ENCODE measurements at regions not wholly inside any gene's neighbourhood (a gene's known extent, or its start where the extent isn't known, plus 50 kb on each side); places are given as distances from the start of the nearest gene placed in this dataset.
"Not testable (repeated sequence)": the region's sequence is repeated elsewhere in the genome, so short reads cannot be mapped to it uniquely, and the experiment has no call there.

DNA sequence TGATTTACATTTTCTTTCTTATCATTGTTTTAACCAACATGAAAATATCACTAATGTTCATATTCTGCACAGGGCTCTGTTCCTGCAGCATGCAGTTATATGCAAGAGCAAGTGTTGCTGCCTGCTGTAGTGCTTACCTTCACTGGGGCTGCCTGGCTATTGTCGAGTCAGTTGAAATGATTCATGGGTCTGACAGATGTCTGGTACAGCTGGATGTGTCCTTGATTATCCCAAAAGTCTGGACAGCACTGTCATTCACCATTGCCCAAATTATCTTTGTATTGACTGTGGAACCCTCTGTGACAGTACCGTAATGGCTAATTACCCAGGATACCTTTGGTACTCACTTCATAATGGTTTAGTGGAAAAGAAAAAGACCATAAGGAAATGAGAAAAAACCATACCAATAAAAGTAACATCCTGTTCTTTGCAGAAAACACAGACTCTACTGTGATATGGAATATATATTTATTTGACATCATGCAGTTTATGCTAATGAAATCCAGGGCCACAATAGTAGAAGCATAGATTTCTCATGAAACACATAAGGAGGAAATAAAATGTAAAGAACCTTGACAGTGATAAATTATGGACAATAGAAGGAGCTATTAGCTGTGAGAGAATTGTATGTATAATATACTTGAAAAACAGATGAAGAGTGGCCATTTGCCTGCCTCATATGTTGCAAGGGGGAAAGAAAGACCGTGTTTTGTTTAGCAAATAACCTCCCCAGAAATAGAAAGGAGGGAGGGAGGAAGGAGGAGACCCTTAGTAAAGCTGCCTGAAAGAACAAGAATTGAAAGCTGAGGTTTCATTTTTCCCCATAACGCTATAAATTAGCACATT, 249.8 kb upstream of the ATP5MC3 start:
- TF ChIP-seq, protein P1, sequence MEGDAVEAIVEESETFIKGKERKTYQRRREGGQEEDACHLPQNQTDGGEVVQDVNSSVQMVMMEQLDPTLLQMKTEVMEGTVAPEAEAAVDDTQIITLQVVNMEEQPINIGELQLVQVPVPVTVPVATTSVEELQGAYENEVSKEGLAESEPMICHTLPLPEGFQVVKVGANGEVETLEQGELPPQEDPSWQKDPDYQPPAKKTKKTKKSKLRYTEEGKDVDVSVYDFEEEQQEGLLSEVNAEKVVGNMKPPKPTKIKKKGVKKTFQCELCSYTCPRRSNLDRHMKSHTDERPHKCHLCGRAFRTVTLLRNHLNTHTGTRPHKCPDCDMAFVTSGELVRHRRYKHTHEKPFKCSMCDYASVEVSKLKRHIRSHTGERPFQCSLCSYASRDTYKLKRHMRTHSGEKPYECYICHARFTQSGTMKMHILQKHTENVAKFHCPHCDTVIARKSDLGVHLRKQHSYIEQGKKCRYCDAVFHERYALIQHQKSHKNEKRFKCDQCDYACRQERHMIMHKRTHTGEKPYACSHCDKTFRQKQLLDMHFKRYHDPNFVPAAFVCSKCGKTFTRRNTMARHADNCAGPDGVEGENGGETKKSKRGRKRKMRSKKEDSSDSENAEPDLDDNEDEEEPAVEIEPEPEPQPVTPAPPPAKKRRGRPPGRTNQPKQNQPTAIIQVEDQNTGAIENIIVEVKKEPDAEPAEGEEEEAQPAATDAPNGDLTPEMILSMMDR (IDR thresholded peaks at IDR 0.05; ENCODE audit: extremely low read depth, missing control alignments): no peak
- no peak for DNase-seq (ENCODE audit: low spot score)

- DNase-seq (ENCODE audit: low spot score): no peak
- TF ChIP-seq, protein P1 (IDR thresholded peaks at IDR 0.05; ENCODE audit: extremely low read depth, missing control alignments): no peak
Measured at GRCh38 chr2:175430236-175430635, 248.7 kb upstream of the ATP5MC3 start.

GRCh38 chr2:175418224-175418835, 236.8 kb upstream of the ATP5MC3 start:
- TF ChIP-seq, protein P1 (IDR thresholded peaks at IDR 0.05; ENCODE audit: extremely low read depth, missing control alignments): no peak
- no peak for DNase-seq (ENCODE audit: low spot score)

DNA sequence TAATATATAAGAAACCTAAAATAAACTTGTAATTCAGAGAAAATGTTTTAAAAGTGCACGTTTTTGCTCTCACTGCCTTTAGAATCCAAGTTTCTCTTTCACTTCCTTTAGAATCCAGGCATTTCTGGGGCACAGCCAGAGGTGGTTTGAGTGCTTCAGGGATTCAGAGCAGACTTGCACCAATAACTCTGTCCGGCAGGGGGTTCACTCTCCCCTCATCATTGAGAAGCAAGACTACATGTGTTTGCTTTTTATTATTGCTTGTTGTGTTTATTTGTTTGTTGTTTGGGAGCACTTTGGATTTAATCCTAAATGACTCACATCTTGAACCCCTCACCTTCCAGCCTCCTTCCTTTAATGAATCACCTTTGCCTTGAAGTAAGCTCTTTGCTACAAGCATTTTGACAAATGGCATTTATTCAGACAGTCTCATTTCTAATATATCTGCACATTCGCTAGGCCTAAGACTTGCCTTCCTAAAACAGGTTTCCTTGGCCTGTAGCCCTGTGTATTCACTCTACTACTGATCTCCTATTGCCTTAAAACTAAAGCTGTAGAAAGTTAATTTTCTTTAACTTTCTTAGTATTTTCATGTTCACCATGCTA, 233.5 kb upstream of the ATP5MC3 start:
- peak; percentile 20 for DNase-seq (ENCODE audit: low spot score)
- TF ChIP-seq, protein P1 (IDR thresholded peaks at IDR 0.05; ENCODE audit: extremely low read depth, missing control alignments): no peak

GRCh38 chr2:175414191-175414881, 232.8 kb upstream of the ATP5MC3 start:
- no peak for DNase-seq (ENCODE audit: low spot score)
- TF ChIP-seq, protein P1 (IDR thresholded peaks at IDR 0.05; ENCODE audit: extremely low read depth, missing control alignments): no peak

- DNase-seq (ENCODE audit: low spot score): not testable (repeated sequence)
Measured at GRCh38 chr2:175410941-175411340, 229.4 kb upstream of the ATP5MC3 start.

GRCh38 chr2:175404839-175405238, 223.3 kb upstream of the ATP5MC3 start:
- DNase-seq (ENCODE audit: low spot score): no peak
- TF ChIP-seq, protein P1 (IDR thresholded peaks at IDR 0.05; ENCODE audit: extremely low read depth, missing control alignments): no peak

Data from GM20000 (cell line).